Neural progenitor cell (in vitro differentiated cells): ENCODE measurements at regions not wholly inside any gene's neighbourhood (a gene's known extent, or its start where the extent isn't known, plus 50 kb on each side); places are given as distances from the start of the nearest gene placed in this dataset.

Source experiments
- DNase-seq: peaks from one replicate; pipeline ENCODE4 v3.0.0-alpha.2; 2016; ENCODE audit warnings: low spot score
- H2AFZ ChIP-seq: fragments of 200-600 bp; sonication (generic); replicated peaks from 2 replicates; pipeline ENCODE4 v1.6.1; 2016; ENCODE audit warnings: antibody characterized with exemption
- H3F3A ChIP-seq: fragments of 200-600 bp; sonication (generic); 2 replicates; pipeline ENCODE4 v1.6.1; 2016; ENCODE audit warnings: antibody characterized with exemption, low read depth
- H3K27ac ChIP-seq: fragments of 200-600 bp; sonication (generic); 2 replicates; pipeline ENCODE4 v1.5.1; 2016; ENCODE audit warnings: mild to moderate bottlenecking
- H3K27me3 ChIP-seq: fragments of 200-600 bp; sonication (generic); 2 replicates; pipeline ENCODE4 v1.6.1; 2016; ENCODE audit warnings: mild to moderate bottlenecking, moderate library complexity
- H3K36me3 ChIP-seq: fragments of 200-600 bp; sonication (generic); 2 replicates; pipeline ENCODE4 v1.5.1; 2016
- H3K4me1 ChIP-seq: fragments of 200-600 bp; sonication (generic); 2 replicates; pipeline ENCODE4 v1.6.1; 2016; ENCODE audit warnings: mixed run types
- H3K4me2 ChIP-seq: fragments of 200-600 bp; sonication (generic); 2 replicates; pipeline ENCODE4 v1.6.1; 2016
- H3K4me3 ChIP-seq: fragments of 200-600 bp; sonication (generic); 2 replicates; pipeline ENCODE4 v1.5.1; 2016
- H3K79me2 ChIP-seq: fragments of 200-600 bp; sonication (generic); 2 replicates; pipeline ENCODE4 v1.6.1; 2016; ENCODE audit warnings: low read depth
- H3K9ac ChIP-seq: fragments of 200-600 bp; sonication (generic); 2 replicates; pipeline ENCODE4 v1.6.1; 2016
- H3K9me3 ChIP-seq: fragments of 200-600 bp; sonication (generic); 2 replicates; pipeline ENCODE4 v1.5.1; 2016; ENCODE audit warnings: low read depth
- H4K20me1 ChIP-seq: fragments of 200-600 bp; sonication (generic); 2 replicates; pipeline ENCODE4 v1.6.1; 2016; ENCODE audit warnings: low read depth
- H3K27ac Mint-ChIP-seq: 3 replicates; pipeline ENCODE4 v1.8.0; 2021; ENCODE audit warnings: mixed read lengths
- H3K27me3 Mint-ChIP-seq: 2 replicates; pipeline ENCODE4 v1.8.0; 2022; ENCODE audit warnings: low read depth, mild to moderate bottlenecking, inconsistent platforms, moderate library complexity, mixed read lengths; ENCODE audit not compliant: insufficient read depth
- H3K36me3 Mint-ChIP-seq: 3 replicates; pipeline ENCODE4 v1.8.0; 2021; ENCODE audit warnings: mixed read lengths
- H3K4me1 Mint-ChIP-seq: 3 replicates; pipeline ENCODE4 v1.8.0; 2021; ENCODE audit warnings: mixed read lengths
- H3K4me3 Mint-ChIP-seq: 3 replicates; pipeline ENCODE4 v1.8.0; 2021; ENCODE audit warnings: mild to moderate bottlenecking, moderate library complexity, mixed read lengths
- H3K9me3 Mint-ChIP-seq: 3 replicates; pipeline ENCODE4 v1.8.0; 2020; ENCODE audit warnings: mixed read lengths
- EZH2 ChIP-seq: fragments of 200-600 bp; sonication (generic); IDR thresholded peaks from 2 replicates; pipeline ENCODE4 v1.6.1; 2017; ENCODE audit warnings: antibody characterized with exemption, mild to moderate bottlenecking, moderate library complexity
- EZH2phosphoT487 ChIP-seq: fragments of 200-600 bp; sonication (generic); IDR thresholded peaks from 2 replicates; pipeline ENCODE4 v1.6.1; 2017; ENCODE audit warnings: antibody characterized with exemption
- TF ChIP-seq, protein P1 (sequence below): fragments of 200-600 bp; sonication (generic); IDR thresholded peaks from 2 replicates; pipeline ENCODE4 v1.5.1; 2017; ENCODE audit warnings: antibody characterized with exemption, mild to moderate bottlenecking

DNA sequence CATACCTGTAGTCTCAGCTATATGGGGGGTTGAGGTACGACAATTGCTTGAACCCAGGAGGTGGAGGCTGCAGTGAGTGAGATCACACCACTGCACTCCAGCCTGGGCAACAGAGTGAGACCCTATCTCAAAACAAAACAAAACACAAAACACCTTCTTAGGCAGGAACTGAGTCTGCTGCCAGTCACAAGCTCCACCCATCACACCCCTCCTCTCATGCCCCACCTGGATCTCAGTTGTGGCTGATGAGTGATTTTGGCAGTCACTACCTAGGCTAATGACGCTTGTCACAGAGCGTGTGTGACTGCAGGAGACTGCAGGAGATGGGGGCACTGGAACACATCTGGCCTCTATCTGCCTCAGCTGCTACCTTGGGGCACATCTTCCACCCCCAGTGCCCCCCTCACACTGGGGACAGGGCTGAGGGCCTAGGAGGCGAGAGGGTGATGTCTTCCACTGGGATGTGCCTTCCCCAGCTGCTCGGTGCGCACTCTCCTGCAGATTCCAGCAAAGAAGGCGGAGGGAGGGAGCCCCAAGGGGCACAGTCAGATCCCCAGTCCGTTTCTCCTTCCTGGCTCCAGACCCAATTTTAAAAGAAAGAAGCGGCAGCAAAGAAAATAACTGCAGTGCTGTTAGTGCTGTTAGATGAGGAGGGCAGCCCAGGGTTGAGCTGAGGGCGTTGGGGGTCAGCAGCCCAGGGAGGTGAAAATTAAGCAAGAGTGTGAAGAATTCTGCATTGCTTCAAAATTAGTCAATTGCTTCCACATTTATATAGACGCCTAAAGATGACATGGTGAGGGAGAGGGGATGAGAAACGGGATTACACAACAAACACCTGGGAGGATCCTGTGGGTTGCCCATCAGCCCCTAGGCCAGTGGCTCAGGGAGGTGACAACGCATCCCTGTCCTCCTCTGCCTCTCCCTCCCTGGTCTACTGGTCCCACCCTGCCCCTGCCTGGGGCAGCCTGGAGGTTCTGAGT is 143.6 kb upstream of the HAAO start:
- Histone ChIP-seq H4K20me1 (no peaks in the 10 kb centered on the region), H3K27me3 (no peaks in the 10 kb centered on the region), H3K9me3 (no peaks in the 10 kb centered on the region), H2AFZ (no peak overlapping the region), H3K79me2 (no peaks in the 10 kb centered on the region), H3K4me1 (peaks cover 30% of the 10 kb centered on the region), H3F3A (peaks cover 21% of the 10 kb centered on the region), H3K4me3 (no peak overlapping the region), H3K9ac (no peak overlapping the region), H3K36me3 (no peaks in the 10 kb centered on the region), H3K27ac (no peak overlapping the region), H3K4me2 (no peak overlapping the region)
- no peak for DNase-seq
- Mint-ChIP-seq H3K4me1 (peaks cover 56% of the 10 kb centered on the region), H3K4me3 (no peak overlapping the region), H3K9me3 (peaks cover 7% of the 10 kb centered on the region), H3K27ac (no peak overlapping the region), H3K27me3 (peaks cover 10% of the 10 kb centered on the region), H3K36me3 (no peaks in the 10 kb centered on the region)
- TF ChIP-seq EZH2phosphoT487 (no peak), EZH2 (no peak)
- TF ChIP-seq, protein P1, sequence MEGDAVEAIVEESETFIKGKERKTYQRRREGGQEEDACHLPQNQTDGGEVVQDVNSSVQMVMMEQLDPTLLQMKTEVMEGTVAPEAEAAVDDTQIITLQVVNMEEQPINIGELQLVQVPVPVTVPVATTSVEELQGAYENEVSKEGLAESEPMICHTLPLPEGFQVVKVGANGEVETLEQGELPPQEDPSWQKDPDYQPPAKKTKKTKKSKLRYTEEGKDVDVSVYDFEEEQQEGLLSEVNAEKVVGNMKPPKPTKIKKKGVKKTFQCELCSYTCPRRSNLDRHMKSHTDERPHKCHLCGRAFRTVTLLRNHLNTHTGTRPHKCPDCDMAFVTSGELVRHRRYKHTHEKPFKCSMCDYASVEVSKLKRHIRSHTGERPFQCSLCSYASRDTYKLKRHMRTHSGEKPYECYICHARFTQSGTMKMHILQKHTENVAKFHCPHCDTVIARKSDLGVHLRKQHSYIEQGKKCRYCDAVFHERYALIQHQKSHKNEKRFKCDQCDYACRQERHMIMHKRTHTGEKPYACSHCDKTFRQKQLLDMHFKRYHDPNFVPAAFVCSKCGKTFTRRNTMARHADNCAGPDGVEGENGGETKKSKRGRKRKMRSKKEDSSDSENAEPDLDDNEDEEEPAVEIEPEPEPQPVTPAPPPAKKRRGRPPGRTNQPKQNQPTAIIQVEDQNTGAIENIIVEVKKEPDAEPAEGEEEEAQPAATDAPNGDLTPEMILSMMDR = no peak

DNA sequence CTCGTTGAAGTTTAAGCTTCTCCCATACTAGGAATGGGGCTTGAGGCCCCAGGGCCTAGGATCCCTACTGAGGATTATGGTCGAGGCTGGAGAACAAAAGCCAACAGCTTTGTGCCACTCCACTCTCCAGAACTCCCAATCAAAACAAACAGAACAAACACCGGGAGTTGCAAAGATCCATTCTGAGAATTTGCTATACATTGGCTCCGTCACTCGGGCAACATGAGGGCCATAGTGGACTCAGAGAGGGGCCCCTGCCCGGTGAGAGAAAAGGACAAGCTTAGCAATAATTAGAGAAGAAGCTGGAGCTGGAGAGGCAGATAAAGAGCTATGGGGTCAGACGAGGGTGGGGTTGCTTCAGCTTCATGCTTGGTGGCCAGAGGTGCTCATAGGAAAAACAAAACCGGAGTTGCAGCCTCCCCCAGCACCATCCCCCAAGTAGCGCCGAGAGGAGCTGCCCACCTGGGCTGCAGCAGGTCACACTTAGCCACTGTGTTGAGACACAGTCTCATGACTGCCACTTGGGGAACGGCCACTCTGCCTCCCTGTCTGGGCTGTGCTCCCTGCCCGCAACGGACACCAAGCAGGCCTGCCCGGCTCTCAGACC is 142.3 kb upstream of the HAAO start:
- peak overlapping the region; percentile 67 for H3K27ac Mint-ChIP-seq
- Histone ChIP-seq H2AFZ (no peak overlapping the region), H3K4me1 (peaks cover 40% of the 10 kb centered on the region)

DNA sequence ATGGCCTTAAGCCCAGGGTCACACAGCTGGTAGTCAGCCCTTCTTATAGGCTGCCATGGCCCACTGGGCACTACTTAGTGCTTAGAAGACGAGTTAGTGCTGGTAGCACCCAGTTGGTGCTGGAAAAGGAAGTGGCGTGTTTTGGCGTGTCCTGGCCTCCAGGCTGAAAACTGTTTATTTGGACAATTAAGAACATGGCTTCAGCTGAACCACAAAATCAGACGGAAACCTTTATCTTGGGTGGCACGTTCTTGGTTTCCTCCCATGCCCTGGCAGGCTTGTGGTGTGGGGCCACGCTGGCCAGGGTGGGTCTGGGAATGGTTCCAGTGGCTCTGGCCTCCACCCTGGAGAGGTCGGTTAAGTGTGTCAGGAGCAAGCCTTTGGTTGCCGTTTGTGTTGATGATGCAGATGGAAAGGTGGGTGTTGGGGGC is 141.5 kb upstream of the HAAO start:
- no peak overlapping the region for H2AFZ ChIP-seq
- H3K9ac ChIP-seq = no peak overlapping the region
- no peak overlapping the region for H3K27ac ChIP-seq
- no peaks in the 10 kb centered on the region for H3K79me2 ChIP-seq
- no peaks in the 10 kb centered on the region for H4K20me1 ChIP-seq
- no peak overlapping the region for H3K4me3 ChIP-seq
- peaks cover 7% of the 10 kb centered on the region for H3K9me3 Mint-ChIP-seq
- H3K36me3 Mint-ChIP-seq = no peaks in the 10 kb centered on the region
- TF ChIP-seq, protein P1 = no peak
- TF ChIP-seq EZH2 (no peak), EZH2phosphoT487 (no peak)
- peaks cover 40% of the 10 kb centered on the region for H3F3A ChIP-seq
- peak overlapping the region; percentile 69 for H3K27ac Mint-ChIP-seq
- DNase-seq = no peak
- H3K27me3 ChIP-seq = no peaks in the 10 kb centered on the region
- H3K4me1 ChIP-seq = peaks cover 49% of the 10 kb centered on the region
- H3K27me3 Mint-ChIP-seq = peaks cover 6% of the 10 kb centered on the region
- H3K4me2 ChIP-seq = no peak overlapping the region
- no peaks in the 10 kb centered on the region for H3K36me3 ChIP-seq
- H3K4me1 Mint-ChIP-seq = peaks cover 74% of the 10 kb centered on the region
- no peak overlapping the region for H3K4me3 Mint-ChIP-seq
- H3K9me3 ChIP-seq = no peaks in the 10 kb centered on the region

More for the DNA sequence above, 142.3 kb upstream of the HAAO start:
- H3K27me3 ChIP-seq = no peaks in the 10 kb centered on the region
- H3K9ac ChIP-seq = no peak overlapping the region
- H3K36me3 Mint-ChIP-seq = no peaks in the 10 kb centered on the region
- H3K4me2 ChIP-seq = peak overlapping the region; percentile 35
- no peak for DNase-seq
- H3K4me3 Mint-ChIP-seq = no peak overlapping the region
- peaks cover 7% of the 10 kb centered on the region for H3K9me3 Mint-ChIP-seq
- no peaks in the 10 kb centered on the region for H3K9me3 ChIP-seq
- no peaks in the 10 kb centered on the region for H3K36me3 ChIP-seq
- no peaks in the 10 kb centered on the region for H4K20me1 ChIP-seq
- TF ChIP-seq EZH2 = no peak
- peaks cover 10% of the 10 kb centered on the region for H3K27me3 Mint-ChIP-seq
- H3K79me2 ChIP-seq = no peaks in the 10 kb centered on the region
- no peak overlapping the region for H3K4me3 ChIP-seq
- no peak overlapping the region for H3K27ac ChIP-seq
- peaks cover 32% of the 10 kb centered on the region for H3F3A ChIP-seq
- H3K4me1 Mint-ChIP-seq = peaks cover 66% of the 10 kb centered on the region
